Right kidney (tissue), 1 donor: ENCODE measurements at regions not wholly inside any gene's neighbourhood (a gene's known extent, or its start where the extent isn't known, plus 50 kb on each side); places are given as distances from the start of the nearest gene placed in this dataset.

Source experiments
- DNase-seq: peaks from one replicate; pipeline ENCODE4 v3.0.0-alpha.2; 2016

DNA sequence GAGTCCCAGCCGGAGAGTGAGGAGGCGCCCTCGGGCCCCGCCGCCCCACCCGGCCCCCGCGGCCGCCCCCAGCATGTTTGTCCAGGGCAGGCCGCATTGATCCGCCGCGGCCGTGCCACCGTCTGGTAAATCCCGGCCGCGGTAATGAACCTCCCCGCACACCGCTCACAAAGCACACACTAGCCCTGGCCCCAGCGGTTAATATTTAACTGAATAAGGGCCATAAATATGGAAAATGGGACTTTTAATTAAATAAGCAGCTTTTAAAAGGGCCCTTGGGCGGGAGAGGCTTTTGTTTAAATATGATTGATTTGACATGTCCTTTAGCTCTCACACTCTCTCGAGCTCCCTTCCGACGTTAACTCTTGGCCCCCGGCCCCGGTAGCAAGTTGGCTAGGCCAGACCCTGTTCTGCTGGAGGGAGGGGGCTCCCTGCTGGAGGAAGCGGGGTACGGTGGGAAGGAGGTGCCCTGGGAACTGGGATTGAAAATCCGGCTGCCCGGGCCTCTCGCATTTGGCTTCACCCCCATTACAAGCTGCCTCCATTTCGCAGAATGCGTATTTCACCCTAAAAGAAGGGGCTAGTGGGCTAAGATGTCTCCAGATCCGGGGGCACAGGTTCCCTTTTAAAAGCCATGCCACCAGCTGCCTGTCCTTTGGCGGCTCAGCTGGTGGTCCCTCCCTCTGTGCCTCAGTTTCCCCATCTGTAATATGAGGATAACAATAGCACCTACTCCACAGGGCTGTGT, 199.8 kb downstream of the RBM19 start:
- DNase-seq, result no peak

DNA sequence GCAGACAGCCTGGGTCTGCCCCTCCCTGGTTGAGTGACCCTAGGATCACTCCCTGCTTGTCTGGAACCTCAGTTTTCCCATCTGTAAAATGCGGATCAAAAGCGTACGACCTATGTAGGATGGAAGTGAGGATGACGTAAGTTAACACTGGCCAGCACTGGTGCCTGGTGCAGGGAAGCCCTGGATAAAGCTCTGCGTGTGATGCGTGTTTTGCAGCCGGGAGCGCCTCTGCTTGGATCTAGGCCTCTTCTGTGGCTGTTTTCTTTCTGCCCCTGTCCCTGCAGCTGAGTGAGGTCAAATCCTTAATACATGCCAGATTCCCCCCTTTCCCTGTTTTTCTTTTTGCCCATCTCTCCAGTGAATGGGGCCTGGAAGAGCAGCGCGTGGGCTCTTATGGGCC, 201.5 kb downstream of the RBM19 start:
- no peak for DNase-seq

DNA sequence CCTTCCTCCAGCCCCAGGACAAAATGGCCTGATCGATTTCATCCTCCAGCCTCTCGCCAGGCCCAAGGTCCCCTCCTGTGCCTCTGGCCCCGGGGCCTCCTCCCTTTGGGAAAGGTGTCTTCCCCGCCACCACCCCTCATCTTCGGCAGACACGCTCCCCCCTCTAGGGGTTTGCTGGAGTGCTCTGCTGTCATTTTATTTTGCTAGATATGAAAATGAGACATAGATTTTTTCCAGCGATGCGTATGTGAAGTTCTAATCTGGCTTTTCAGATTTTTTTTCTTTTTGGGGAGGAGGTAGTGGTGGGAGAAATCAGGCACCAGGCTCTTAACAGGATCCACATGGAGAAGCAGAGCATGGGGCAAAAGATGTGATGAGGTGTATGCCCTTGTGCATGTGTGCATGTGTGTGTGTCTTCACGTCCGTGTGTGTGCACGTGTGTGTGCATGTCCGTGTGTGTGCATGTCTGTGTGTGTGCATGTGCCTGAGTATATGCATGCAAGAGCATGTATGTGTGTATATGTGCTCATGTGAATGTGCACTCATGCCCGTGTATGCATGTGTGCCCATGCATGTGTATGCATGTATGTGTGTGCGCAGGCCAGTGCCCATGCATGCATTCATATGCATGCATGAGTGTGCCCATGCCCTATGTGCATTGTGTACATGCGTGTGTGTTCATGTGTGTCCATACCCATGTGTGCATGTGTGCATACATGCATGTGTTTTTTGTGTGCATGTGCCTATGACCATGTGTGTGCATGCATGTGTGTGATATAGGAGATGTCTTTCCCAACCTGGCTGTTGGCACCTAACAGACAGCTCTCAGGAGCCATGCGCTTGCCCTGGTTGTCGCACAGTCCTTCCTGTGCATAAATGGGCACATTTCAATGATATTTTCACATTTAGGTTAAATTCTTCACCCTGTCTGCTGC, 203.0 kb downstream of the RBM19 start:
- no peak for DNase-seq

DNA sequence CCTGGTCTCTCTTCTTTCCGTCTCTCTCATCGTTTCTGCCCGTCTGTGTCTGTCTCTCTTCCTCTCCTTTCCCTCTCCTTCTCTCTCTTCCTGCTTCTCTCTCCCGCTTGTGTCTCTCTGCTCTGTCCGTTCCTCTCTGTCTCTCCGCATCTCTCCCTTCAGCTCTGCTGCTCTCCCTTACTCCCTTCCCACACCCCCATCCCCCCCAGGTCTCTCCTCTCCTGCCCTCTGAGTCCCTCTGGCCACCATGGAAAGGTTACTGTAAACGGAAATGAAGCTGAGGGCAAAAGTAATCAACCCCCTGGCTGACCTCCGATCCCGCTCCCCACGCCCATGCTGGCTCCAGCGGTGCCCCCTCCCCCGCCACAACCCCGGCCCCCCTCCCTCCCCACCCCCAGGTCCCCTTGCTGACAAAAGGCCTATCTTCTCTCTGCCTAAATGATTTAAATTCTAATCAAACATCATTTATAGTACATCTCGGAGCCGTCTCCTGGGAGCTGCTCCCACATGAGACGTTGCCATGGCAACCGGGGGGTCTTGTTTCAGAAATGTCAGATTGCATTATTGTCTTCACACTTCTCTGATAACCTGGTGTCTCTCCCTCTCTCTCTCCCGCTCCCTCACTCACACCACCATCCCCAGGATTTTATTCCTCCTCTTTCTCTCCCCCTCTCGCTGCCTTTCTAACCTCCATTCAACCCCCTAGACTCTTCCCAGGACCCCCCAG, 203.8 kb downstream of the RBM19 start:
- no peak for DNase-seq

DNA sequence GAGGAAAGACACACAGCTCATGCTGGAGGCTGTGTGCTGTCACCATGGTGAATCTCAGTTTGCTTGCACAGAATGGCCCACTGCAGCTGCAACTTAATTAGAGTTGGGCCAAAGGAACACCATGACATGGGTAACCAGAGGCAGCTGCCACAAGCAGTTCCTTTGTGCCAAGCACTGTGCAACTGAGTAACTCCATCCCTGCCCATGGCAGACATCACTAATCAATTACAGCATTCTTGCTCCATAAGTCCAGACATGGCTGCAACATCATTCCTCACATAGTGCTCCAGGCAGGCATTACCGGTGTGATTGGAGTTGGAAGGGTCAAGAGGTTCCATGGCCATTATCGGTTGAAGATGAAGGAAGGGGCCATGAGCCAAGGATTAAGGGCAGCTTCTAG, 207.0 kb downstream of the RBM19 start:
- no peak for DNase-seq

DNA sequence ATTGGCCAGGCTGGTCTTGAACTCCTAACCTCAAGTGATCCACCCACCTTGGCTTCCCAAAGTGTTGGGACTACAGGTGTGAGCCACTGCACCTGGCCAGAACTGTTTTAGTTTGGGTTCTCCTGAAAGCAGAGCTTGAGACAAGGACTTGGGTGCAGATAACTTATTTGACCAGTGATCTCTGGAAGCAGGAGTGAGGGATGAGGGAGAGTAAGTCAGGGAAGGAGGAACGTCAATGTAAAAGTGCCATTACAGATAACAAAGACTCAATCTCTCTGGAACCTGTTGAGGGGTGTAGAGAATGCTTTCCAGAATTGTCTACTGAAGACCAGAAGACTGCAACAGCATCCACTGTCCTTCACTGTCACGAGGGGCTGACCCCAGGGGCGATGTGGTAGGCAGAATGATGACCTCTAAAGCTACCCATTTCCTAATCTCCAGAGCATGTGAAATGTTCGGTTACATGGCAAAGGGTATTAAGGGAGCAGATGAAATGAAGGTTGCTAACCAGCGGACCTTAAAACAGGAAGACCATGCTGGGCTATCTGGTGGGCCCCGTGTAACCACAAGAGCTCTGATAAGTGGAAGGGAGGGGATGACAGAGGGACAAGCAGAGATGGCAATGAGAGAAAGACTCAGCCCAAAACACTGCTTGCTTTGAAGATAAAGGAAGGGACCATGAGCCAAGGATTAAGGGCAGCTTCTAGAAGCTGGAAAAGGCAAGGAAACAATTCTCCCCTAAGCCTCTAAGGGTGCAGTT, 207.8 kb downstream of the RBM19 start:
- no peak for DNase-seq

DNA sequence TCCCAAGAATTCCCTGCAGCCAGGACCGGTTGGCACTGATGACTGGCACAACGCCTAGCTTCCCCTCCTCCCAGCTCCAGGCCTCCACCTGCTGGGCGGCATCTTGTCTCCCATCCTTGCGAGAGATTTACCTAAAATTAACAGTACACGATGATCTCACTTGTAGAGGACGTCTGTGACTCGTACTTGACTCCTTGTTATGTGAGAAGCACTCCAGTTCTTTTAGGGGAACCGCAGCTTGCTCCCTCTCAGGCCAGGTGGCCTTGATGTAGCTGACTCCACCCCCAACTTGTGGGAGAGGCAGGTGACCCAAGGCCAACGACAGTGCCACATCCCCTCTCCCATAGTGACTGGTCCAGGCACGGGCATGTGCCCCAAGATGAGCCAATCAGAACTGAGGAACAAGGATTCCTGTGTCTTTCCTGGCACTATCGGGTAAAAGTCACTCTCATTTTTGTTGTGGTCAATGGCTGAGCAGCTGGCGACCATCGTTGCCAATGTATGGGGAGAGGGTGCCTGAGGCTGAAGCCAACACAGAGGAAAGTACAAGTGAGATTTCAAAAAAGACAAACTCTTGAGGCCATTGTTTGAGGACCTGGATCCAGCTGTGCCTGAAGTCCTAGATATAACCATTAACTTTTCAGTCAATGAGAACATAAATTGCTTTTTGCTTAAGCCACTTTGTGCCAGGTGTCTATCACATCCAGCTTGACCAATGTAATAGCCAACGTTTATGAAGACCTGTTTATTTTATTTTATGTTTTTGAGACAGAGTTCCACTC, 208.7 kb downstream of the RBM19 start:
- no peak for DNase-seq

DNA sequence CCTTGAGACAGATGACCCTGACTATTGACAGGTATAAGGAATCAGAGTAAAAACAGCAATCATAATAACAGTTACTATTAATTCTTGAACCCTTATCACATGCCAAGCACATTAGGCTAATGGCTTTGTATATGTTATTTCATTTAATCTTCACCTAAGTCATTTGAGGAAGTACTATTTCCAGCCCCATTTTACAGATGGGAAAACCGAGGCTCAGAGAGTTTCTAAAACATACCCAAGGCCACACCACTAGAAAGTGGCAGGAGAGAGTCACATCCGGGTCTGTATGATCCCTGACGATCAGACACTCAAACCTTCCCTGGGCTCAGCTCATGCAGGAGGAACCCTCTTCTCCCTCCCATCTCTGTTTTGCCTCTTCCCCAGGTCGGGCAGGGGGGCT, 209.5 kb downstream of the RBM19 start:
- DNase-seq, result no peak

DNA sequence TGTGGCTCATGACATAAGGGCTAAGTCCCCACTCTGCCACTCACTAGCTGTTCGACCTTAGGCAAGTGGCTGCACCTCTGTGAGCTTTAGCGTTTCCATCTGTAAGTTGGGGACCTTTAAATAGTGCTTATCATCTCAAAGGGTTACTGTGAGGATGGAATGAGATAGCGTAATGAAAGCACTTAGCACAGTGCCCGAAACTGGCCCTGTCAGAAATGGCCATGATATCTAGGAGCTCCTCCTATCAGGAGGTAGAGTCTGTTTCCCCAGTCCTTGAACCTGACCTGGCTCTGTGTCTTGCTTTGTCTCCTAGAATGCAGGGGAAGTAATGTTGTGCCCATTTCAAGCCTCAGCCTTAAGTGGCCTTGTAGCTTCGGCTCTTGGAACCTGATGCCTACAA, 211.0 kb downstream of the RBM19 start:
- DNase-seq, result no peak

DNA sequence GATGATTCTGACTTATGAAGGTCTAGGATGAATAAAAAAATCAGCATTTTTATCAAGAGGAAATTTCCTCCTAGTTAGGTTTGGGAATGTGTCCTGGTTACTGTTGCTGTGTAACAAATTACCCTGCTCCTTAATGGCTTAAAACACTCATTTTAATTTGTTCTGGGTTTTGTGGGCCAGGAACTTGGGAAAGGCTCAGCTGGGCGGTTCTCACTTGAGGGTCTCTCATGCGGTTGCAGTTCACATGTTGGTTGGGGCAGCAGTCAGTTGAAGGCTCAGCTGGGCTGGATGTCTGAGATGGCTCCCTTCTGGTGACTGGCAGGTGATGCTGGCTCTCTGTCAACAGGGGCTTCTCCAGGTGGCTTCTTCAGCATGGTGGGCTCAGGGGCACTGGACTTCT, 214.6 kb downstream of the RBM19 start:
- no peak for DNase-seq

DNA sequence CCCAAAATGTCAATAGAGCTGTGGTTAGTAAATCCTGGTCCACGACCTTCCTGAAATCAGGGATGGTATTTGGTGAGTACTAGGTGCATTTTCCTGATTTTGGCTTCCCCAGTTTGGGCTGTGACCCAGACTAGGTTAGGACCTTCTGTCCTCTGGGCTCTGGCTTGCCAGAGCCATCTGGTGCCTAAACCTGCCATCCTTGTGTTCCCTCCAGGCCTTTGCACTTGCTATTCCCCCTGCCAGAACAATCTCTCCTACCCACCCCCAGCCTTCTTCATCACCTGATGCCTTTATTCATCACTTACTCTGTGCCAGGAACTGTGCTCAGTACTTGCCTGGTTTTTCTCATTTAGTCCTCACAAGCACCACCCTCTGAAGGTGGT, 216.7 kb downstream of the RBM19 start:
- no peak for DNase-seq

DNA sequence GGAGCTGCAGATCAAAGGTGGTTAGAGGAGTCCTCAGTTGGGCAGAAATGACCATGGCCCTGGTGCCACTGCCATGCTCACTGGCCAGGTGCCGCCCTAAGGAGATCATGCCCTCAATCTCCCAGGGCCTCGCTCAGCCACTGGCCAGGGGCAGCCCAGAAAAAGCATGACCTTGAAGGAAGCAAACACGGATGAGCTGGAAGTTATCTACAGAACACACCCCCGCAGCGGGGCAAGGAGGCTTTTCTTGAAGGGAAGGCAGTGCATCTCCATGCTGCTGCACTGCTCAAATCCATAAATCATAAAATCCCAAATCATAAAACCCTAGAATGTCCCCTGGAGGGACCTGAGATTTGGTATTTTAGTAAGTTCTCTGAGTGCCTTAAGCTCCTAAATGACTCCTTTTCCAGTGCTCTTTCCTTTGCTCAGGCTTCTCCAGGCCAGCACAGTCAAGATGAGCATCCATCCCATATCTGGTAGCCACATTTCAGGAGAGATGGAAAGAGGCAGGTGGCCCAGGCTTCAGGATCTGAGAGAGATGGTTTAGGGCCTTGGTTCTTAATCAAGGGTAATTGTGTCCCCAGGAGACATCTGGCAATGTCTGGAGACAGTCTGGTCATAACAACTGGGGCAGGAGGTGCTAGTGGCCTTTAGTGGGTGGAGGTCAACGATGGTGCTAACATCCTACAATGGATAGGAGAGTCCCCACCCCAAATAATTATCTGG, 217.3 kb downstream of the RBM19 start:
- no peak for DNase-seq

DNA sequence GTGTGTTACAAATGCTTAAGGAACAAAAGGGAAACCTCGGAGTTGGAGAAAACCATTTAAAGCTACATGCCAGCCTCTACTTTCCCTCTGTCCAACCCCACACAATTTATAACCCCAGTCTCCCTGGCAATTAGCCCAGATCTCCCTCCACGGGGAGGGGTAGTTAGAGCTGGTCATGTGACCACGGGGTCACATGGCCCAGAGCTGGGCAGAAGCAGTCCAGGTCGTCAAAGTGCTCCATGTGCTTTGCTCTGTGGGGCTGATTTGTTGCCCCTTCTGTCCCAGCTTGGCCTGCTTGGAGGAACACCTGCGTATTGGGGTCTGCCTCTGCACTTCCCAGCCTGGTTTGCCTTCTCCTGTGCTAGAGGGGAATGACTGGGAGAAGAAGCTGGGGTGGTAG, 219.1 kb downstream of the RBM19 start:
- no peak for DNase-seq

DNA sequence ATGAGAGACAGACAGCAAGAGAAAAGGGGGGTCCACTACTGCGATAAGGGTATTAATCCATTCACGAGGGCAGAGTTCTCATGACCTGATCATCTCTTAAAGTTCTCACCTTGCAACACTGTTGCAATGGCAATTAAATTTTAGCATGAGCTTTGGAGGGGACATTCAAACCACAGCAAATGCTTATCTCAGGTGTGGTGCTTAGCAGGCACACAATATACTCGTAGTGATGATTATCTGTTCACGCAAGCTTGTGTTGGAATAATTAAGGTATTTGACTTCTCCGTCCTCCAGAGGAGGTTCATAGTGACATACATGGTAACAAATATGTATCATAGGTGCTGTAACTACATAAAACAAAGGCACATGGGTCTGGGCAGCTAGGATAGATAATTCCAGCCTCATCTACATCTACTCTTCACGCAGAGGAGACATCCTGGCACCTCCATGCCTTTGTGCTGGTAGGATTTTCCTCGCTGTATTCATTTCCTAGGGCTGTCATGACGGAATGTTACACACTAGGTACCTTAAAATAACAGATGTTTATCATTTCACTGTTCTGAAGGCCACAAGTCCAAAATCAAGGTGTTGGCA, 221.2 kb downstream of the RBM19 start:
- no peak for DNase-seq

DNA sequence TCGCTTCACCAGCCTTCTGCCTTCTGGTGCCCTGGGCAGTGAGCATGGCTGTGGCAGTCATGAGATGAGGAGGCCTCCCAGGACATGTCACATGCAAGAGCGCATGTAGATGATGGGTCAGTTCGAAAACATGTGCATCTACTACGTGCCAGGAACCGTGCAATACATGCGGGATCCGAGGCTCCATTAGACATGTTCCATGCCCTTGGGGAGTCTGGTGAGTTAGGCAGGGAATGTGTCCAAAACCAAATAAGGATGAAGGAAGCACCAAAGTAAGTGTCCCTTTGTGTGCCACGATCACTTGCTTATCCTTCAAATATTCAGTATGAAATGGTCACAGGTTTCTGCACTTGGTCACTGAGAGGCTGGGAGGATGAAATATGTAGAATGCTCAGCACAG, 223.3 kb downstream of the RBM19 start:
- no peak for DNase-seq

DNA sequence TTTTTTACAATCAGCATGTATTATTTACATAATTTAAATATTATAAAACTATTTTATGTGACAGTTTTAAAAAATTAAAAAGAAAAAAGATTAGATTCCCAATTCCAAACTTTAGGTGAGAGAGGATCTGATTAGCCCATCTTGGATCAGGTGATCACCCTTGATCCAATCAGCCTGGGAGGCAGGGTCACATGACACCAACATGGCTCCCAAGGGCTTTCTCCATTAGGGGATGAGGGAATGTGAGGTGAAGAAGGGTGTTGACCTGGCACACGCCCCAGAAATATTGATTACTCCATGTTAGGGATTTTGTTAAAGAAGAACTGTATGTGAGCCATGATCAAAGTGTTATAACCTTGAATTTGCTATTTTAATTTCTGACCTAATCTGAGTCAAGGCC, 225.4 kb downstream of the RBM19 start:
- no peak for DNase-seq

DNA sequence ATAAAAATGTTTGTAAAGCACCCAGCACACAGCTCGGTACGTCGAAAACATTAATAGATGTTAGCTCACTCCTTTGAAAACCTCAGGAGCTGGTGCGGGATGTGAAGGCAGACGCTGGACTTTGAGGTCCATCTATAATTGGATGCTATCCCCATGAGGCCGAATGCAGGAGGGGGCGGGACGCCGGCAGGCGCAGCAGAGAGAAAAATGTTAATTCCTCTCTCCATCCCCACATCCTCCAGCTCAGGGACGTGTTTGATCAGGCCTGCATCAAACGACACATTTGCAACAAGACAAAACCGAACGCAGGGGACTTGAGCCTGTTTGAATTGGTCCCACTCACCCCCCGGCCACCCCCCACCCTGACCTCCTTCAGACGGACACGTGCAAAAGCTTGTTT, 231.0 kb downstream of the RBM19 start:
- DNase-seq, result no peak

DNA sequence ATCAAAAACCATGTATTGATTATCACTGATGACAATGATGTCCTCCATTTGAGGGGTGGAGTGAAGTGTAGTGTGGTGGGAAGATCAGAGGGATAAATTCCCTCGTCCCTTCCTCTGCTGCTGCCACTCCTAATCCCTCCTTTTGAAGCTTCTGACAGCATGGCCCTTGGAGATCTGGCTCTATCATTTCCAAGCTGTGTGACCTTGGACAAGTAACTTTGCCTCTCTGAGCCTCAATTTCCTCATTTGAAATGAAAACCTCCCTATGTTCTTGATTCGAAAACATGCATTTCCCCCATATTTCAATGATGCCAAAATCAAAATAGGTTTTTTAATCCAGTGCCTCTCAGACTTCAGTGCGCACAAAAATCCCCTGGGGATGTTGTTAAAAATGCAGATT, 231.6 kb downstream of the RBM19 start:
- no peak for DNase-seq

DNA sequence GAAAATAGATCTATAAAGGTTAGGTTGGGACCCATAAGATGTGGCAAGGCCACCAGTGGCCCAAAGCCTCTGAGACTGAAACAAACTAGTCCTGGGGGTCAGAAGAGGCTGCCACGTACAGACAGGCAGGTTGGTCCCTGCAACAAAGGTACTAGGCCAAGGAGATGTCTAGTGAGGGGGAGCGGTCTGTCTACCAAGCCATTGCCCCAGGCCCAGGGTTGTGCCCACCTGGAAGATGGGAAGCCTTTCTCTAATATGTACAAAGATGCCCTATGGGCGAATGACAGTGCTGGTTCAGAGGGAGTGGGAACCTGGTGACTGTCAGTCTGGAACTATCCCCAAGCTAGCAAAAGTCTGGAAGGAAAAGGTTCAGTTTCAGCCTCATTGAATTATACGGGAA, 233.2 kb downstream of the RBM19 start:
- DNase-seq, result no peak

DNA sequence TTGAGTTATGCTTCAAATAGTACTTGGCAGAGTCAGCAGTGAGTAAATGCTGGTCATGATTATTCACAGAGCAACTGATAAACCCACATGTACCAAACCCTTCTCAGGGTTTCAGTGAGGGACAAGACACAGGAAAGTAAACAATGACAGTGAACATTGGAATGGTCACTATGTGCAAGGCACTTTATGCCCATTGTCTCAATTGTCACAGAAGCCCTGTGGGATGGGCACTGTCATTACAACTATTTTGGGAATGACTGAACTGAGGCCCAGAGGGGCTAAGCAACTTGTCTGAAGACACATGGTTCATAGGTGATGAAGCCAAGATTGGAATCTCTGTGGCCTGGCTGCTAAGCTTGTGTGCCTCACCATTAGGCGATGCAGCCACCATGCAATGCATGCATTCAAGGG, 238.5 kb downstream of the RBM19 start:
- no peak for DNase-seq
